Karpas-422 (cell line): ENCODE measurements at regions not wholly inside any gene's neighbourhood (a gene's known extent, or its start where the extent isn't known, plus 50 kb on each side); places are given as distances from the start of the nearest gene placed in this dataset.
"Not testable (repeated sequence)": the region's sequence is repeated elsewhere in the genome, so short reads cannot be mapped to it uniquely, and the experiment has no call there.

Experiments used
- DNase-seq: peaks from one replicate; pipeline ENCODE4 v3.0.0-alpha.2; 2015
- H2AFZ ChIP-seq: fragments of 200-600 bp; sonication (generic); 2 replicates; pipeline ENCODE4 v1.6.1; 2014; ENCODE audit warnings: antibody characterized with exemption, low read length, mixed read lengths
- H3K27ac ChIP-seq: fragments of 200-600 bp; sonication (generic); 2 replicates; pipeline ENCODE4 v1.5.1; 2014; ENCODE audit warnings: mild to moderate bottlenecking, low read length, moderate library complexity
- H3K27me3 ChIP-seq: fragments of 200-600 bp; sonication (generic); 2 replicates; pipeline ENCODE4 v1.6.1; 2014; ENCODE audit warnings: low read length, mixed read lengths
- H3K36me3 ChIP-seq: fragments of 200-600 bp; sonication (generic); 2 replicates; pipeline ENCODE4 v1.6.1; 2014; ENCODE audit warnings: low read length, mixed read lengths; ENCODE audit not compliant: insufficient read depth
- H3K4me1 ChIP-seq: fragments of 200-600 bp; sonication (generic); 2 replicates; pipeline ENCODE4 v1.6.1; 2014; ENCODE audit warnings: mild to moderate bottlenecking, low read length, mixed read lengths
- H3K4me2 ChIP-seq: fragments of 200-600 bp; sonication (generic); 2 replicates; pipeline ENCODE4 v1.6.1; 2014; ENCODE audit warnings: low read length, low read depth, mild to moderate bottlenecking; ENCODE audit not compliant: poor library complexity, severe bottlenecking
- H3K4me3 ChIP-seq: fragments of 200-600 bp; sonication (generic); 2 replicates; pipeline ENCODE4 v1.5.1; 2014; ENCODE audit warnings: mild to moderate bottlenecking, antibody characterized with exemption, low read length, mixed read lengths
- H3K79me2 ChIP-seq: fragments of 200-600 bp; sonication (generic); 2 replicates; pipeline ENCODE4 v1.6.1; 2014; ENCODE audit warnings: mild to moderate bottlenecking, low read length, mixed read lengths
- H3K9ac ChIP-seq: fragments of 200-600 bp; sonication (generic); 2 replicates; pipeline ENCODE4 v1.6.0; 2014; ENCODE audit warnings: low read length
- H3K9me2 ChIP-seq: fragments of 200-600 bp; sonication (generic), shearing (Covaris generic); replicated peaks from 2 replicates; pipeline ENCODE4 v1.6.0; 2014; ENCODE audit warnings: mild to moderate bottlenecking, low read length, moderate library complexity; ENCODE audit not compliant: insufficient read depth
- H3K9me3 ChIP-seq: fragments of 300-700, 200-600 bp; sonication (generic); 2 replicates; pipeline ENCODE4 v1.6.1; 2014; ENCODE audit warnings: low read length, mixed read lengths
- H4K20me1 ChIP-seq: fragments of 200-600 bp; sonication (generic); 2 replicates; pipeline ENCODE4 v1.6.1; 2014; ENCODE audit warnings: mild to moderate bottlenecking, antibody characterized with exemption, low read length, low read depth; ENCODE audit not compliant: insufficient read depth

- Histone ChIP-seq H3K4me2 (no peak overlapping the region), H3K27ac (no peak overlapping the region), H3K36me3 (no peaks in the 10 kb centered on the region), H3K4me3 (no peak overlapping the region), H3K27me3 (no peaks in the 10 kb centered on the region), H3K9ac (no peak overlapping the region), H3K79me2 (no peaks in the 10 kb centered on the region), H2AFZ (no peak overlapping the region), H3K9me3 (no peaks in the 10 kb centered on the region; the same call in 1 of the 2 replicates), H3K9me2 (no peaks in the 10 kb centered on the region), H3K4me1 (no peaks in the 10 kb centered on the region), H4K20me1 (no peaks in the 10 kb centered on the region)
- DNase-seq = no peak
Observed at GRCh38 chr4:149055624-149056023, 613.4 kb upstream of the NR3C2 start.

DNA sequence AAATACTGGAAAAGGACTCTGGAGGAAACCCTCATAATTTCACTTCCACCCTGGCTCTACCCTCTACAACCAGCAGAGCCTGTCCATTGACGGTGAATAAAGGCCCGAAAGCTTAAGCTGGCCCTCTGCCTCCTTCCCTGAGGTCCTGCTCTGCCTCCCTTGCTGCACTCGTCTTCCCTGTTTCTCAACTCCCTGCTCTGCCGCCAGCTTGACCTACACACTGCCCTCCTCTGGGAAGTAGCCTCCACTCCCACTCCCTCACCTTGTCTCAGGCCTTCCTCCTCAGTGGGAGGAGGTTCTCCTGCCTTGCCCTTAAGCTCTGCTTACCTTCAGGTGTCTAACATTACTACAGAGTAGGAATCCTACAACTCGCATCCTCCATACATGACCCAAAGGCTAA lies 608.6 kb upstream of the NR3C2 start:
- DNase-seq = no peak
- H3K4me3 ChIP-seq = no peak overlapping the region
- H3K27ac ChIP-seq = no peak overlapping the region
- no peaks in the 10 kb centered on the region for H3K4me1 ChIP-seq
- no peaks in the 10 kb centered on the region for H3K36me3 ChIP-seq
- H4K20me1 ChIP-seq = no peaks in the 10 kb centered on the region
- H3K4me2 ChIP-seq = no peak overlapping the region
- no peaks in the 10 kb centered on the region for H3K79me2 ChIP-seq
- no peak overlapping the region for H3K9ac ChIP-seq
- H3K9me3 ChIP-seq = peaks cover 3% of the 10 kb centered on the region; the same call in 1 of the 2 replicates
- H3K27me3 ChIP-seq = no peaks in the 10 kb centered on the region
- no peaks in the 10 kb centered on the region; the same call in 1 of the 2 replicates for H3K9me2 ChIP-seq
- no peak overlapping the region for H2AFZ ChIP-seq

DNA sequence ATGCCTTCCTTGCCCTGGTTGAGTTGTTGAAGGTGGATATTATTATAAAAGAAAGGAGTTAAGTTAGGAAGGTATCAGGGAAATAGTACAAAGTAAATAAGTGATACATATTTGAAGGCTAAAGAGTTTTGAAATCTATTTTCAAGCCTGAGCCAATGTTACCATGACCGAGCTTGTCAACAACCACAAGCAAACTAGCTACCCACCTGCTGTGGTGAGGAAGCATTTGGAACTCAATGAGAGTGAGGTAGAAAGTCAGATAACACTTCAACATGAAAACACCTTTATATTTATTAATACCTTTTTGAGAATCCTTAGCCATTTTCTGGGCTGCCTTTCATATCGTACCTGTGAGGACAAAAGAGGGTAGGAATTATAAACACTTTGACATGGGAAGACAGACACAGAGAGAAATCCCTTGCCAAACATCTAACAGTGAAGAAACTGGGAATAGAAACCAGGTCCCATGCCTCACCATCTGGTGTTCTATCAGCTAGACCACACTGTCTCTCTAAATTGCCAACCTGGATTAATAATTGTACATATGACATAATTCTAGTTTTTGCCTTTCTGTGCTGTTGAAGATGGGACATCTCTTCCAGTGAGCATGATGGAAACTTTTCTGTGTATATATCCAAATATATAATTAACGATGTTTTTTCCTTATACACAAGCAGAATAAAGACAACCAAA lies 606.4 kb upstream of the NR3C2 start:
- Histone ChIP-seq H3K4me1 (no peaks in the 10 kb centered on the region), H3K4me3 (no peak overlapping the region)

DNA sequence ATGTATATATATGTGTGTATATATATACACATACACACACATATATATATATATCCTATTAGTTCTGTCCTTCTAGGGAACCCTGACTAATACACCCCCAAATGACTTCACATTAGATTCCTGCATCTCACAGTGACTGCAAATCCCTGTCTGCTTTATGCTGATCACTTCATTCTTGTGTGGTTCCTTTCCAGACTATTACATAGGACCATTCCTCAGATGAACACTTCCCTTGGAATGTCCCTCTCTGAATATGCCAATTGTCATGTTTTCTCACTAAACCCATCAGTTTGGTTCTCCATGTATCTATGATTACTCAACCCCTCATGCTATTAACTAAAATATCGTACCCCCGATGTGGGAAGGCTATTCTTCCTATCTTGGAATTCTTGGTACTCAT lies 605.2 kb upstream of the NR3C2 start:
- H3K9ac ChIP-seq = no peak overlapping the region
- no peaks in the 10 kb centered on the region; the same call in 1 of the 2 replicates for H3K9me2 ChIP-seq
- no peaks in the 10 kb centered on the region for H3K27me3 ChIP-seq
- H3K27ac ChIP-seq = no peak overlapping the region
- no peaks in the 10 kb centered on the region for H4K20me1 ChIP-seq
- no peak overlapping the region for H2AFZ ChIP-seq
- DNase-seq = peak; percentile 30
- peaks cover 3% of the 10 kb centered on the region; the same call in 1 of the 2 replicates for H3K9me3 ChIP-seq
- no peaks in the 10 kb centered on the region for H3K4me1 ChIP-seq
- H3K36me3 ChIP-seq = no peaks in the 10 kb centered on the region
- no peak overlapping the region for H3K4me2 ChIP-seq
- H3K4me3 ChIP-seq = no peak overlapping the region
- H3K79me2 ChIP-seq = no peaks in the 10 kb centered on the region

More for the DNA sequence above, 606.4 kb upstream of the NR3C2 start:
- Histone ChIP-seq H4K20me1 (no peaks in the 10 kb centered on the region), H3K27me3 (no peaks in the 10 kb centered on the region), H3K36me3 (no peaks in the 10 kb centered on the region), H3K9me3 (peaks cover 3% of the 10 kb centered on the region; the same call in 1 of the 2 replicates), H3K9me2 (no peaks in the 10 kb centered on the region; the same call in 1 of the 2 replicates), H3K27ac (no peak overlapping the region), H2AFZ (no peak overlapping the region), H3K79me2 (no peaks in the 10 kb centered on the region), H3K9ac (no peak overlapping the region), H3K4me2 (no peak overlapping the region)
- DNase-seq = peak; percentile 4

DNA sequence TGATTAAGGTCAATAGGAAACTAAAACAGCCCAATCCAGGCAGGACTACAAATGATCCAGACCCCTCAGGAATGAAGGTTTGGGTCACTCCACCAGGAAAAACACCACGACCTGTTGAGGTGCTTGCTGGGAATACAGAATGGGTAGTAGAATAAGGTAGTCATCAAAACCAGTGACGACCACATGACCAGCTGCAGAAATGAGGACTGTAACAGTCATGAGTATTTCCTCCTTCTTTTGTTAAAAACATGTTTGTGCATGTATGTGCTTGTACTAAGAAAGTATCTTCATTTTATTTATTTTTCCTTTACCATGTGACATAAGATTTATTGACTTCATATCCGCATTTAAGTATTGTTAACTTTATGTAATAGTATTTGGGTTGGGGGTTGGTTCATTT lies 603.5 kb upstream of the NR3C2 start:
- Histone ChIP-seq H3K27me3 (no peaks in the 10 kb centered on the region), H4K20me1 (no peaks in the 10 kb centered on the region), H3K27ac (no peak overlapping the region), H3K36me3 (no peaks in the 10 kb centered on the region), H3K4me1 (no peaks in the 10 kb centered on the region), H3K9ac (no peak overlapping the region), H3K4me3 (no peak overlapping the region), H3K9me2 (no peaks in the 10 kb centered on the region; the same call in 1 of the 2 replicates), H3K4me2 (no peak overlapping the region), H2AFZ (no peak overlapping the region), H3K79me2 (no peaks in the 10 kb centered on the region), H3K9me3 (peaks cover 3% of the 10 kb centered on the region; the same call in 1 of the 2 replicates)
- DNase-seq = no peak

GRCh38 chr4:149039786-149040185 lies 597.6 kb upstream of the NR3C2 start:
- not testable (repeated sequence) for H2AFZ ChIP-seq, H3K4me2 ChIP-seq, H3K27ac ChIP-seq, H3K36me3 ChIP-seq, H3K9ac ChIP-seq, H3K27me3 ChIP-seq, H3K9me3 ChIP-seq, H3K4me1 ChIP-seq, H3K4me3 ChIP-seq, H3K79me2 ChIP-seq, H3K9me2 ChIP-seq, H4K20me1 ChIP-seq
- peak; percentile 19 for DNase-seq

DNA sequence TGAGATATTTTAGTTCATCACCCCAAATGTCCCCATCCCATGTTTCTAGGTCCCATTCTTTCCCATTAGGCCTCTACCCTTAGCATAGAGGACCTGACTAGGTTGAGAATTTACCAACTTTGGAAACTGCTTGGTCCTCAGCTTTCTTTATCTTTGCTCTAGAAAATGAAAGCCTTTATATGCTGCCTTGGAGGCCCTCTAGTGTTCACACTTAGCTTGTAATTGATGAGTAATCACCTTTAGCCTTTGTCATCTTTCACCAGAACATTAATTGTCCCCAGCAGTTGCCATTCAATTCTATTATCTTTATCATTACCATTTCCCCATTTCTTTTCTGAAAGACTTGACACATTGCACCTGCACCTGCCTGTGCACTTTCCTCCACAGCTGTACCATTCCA lies 589.2 kb upstream of the NR3C2 start:
- Histone ChIP-seq H3K4me3 (no peak overlapping the region), H2AFZ (no peak overlapping the region), H3K9me3 (no peaks in the 10 kb centered on the region), H3K36me3 (no peaks in the 10 kb centered on the region), H3K27ac (no peak overlapping the region), H3K9me2 (no peaks in the 10 kb centered on the region), H3K4me2 (no peak overlapping the region), H3K79me2 (no peaks in the 10 kb centered on the region), H3K4me1 (no peaks in the 10 kb centered on the region), H3K9ac (no peak overlapping the region), H3K27me3 (no peaks in the 10 kb centered on the region), H4K20me1 (no peaks in the 10 kb centered on the region)
- peak; percentile 64 for DNase-seq

GRCh38 chr4:149029056-149029651 lies 586.9 kb upstream of the NR3C2 start:
- Histone ChIP-seq H3K27ac (no peak overlapping the region), H2AFZ (no peak overlapping the region), H3K9ac (no peak overlapping the region), H3K9me3 (no peaks in the 10 kb centered on the region), H3K4me1 (no peaks in the 10 kb centered on the region), H3K4me2 (no peak overlapping the region), H3K4me3 (no peak overlapping the region), H3K27me3 (no peaks in the 10 kb centered on the region), H4K20me1 (no peaks in the 10 kb centered on the region), H3K79me2 (no peaks in the 10 kb centered on the region), H3K9me2 (no peaks in the 10 kb centered on the region), H3K36me3 (no peaks in the 10 kb centered on the region)
- DNase-seq = no peak
